ENCODE measurements at regions not wholly inside any gene's neighbourhood (a gene's known extent, or its start where the extent isn't known, plus 50 kb on each side); places are given as distances from the start of the nearest gene placed in this dataset.

GRCh38 chr6:14468647-14469321, 351.2 kb downstream of the CD83 start:
- TF ChIP-seq CTCF (IDR thresholded peaks at IDR 0.05 in 2 of 3, conservative IDR thresholded peaks at IDR 0.05 in 1 of 3; ENCODE audit: borderline replicate concordance in 1 of 3, insufficient read depth in 1 of 3, low read depth in 2 of 3, low read length in 2 of 3) (no peak), EZH2 (IDR thresholded peaks at IDR 0.05) (no peak), RAD21 (IDR thresholded peaks at IDR 0.05; ENCODE audit: low read depth) (no peak), YY1 (IDR thresholded peaks at IDR 0.05; ENCODE audit: extremely low read depth, insufficient replicate concordance, low read depth, low read length) (no peak)
- TF ChIP-seq, protein P1, sequence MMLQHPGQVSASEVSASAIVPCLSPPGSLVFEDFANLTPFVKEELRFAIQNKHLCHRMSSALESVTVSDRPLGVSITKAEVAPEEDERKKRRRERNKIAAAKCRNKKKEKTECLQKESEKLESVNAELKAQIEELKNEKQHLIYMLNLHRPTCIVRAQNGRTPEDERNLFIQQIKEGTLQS (IDR thresholded peaks at IDR 0.05), result no peak

Data from HCT116 (cell line).